Activated naive CD4-positive, alpha-beta T cell treated with anti-CD3 and anti-CD28 coated beads, Interleukin-2, amount 10 ng/mL, durations not matched to agents 7 days and 5 days (primary cell): ENCODE measurements at regions not wholly inside any gene's neighbourhood (a gene's known extent, or its start where the extent isn't known, plus 50 kb on each side); places are given as distances from the start of the nearest gene placed in this dataset.
"Not testable (repeated sequence)": the region's sequence is repeated elsewhere in the genome, so short reads cannot be mapped to it uniquely, and the experiment has no call there.

Experiments used
- CTCF ChIA-PET: fragments of 350-600 bp; sonication (Branson Sonifier 250); formaldehyde crosslinking; loops from one replicate; lab custom pipeline; 2021; ENCODE audit warnings: antibody characterized with exemption; lab: Charles Lee
- DNase-seq: peaks from one replicate; pipeline ENCODE4 v3.0.0-alpha.2; 2020
- H3K27ac Mint-ChIP-seq: one replicate; pipeline ENCODE4 v1.8.0; 2021; ENCODE audit warnings: mild to moderate bottlenecking, moderate library complexity, mixed read lengths
- H3K27me3 Mint-ChIP-seq: one replicate; pipeline ENCODE4 v1.8.0; 2021; ENCODE audit warnings: mild to moderate bottlenecking, mixed read lengths
- H3K36me3 Mint-ChIP-seq: one replicate; pipeline ENCODE4 v1.8.0; 2021; ENCODE audit warnings: mixed read lengths
- H3K4me1 Mint-ChIP-seq: one replicate; pipeline ENCODE4 v1.8.0; 2021; ENCODE audit warnings: mixed read lengths
- H3K4me3 Mint-ChIP-seq: one replicate; pipeline ENCODE4 v1.8.0; 2021; ENCODE audit warnings: mild to moderate bottlenecking, moderate library complexity, mixed read lengths
- H3K9me3 Mint-ChIP-seq: one replicate; pipeline ENCODE4 v1.8.0; 2021; ENCODE audit warnings: mixed read lengths

DNA sequence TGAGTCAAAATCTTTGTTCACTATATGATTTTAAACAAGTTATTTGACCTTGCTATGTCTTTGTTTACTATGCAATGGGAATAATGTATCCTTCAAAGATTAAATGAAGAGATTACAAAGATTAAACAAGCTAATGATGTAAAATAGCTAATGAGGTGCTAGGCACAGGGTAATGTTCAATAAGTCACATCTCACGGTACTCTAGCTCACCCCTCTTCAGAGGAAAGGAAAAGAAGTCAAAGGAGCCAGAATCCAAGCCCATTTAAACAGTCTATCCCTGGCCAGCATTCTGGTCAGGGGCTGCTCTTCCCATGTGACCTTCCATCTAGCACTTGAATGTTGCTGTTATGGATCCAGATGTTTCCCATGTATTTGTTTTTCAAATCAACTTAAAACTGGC is 412.4 kb upstream of the CAMK1G start:
- H3K4me3 Mint-ChIP-seq: no peak overlapping the region
- no peaks in the 10 kb centered on the region for H3K36me3 Mint-ChIP-seq
- DNase-seq: no peak
- peaks cover 4% of the 10 kb centered on the region for H3K27me3 Mint-ChIP-seq
- no peaks in the 10 kb centered on the region for H3K9me3 Mint-ChIP-seq
- H3K4me1 Mint-ChIP-seq: no peaks in the 10 kb centered on the region
- no peak overlapping the region for H3K27ac Mint-ChIP-seq
- CTCF ChIA-PET: no interaction called here

DNA sequence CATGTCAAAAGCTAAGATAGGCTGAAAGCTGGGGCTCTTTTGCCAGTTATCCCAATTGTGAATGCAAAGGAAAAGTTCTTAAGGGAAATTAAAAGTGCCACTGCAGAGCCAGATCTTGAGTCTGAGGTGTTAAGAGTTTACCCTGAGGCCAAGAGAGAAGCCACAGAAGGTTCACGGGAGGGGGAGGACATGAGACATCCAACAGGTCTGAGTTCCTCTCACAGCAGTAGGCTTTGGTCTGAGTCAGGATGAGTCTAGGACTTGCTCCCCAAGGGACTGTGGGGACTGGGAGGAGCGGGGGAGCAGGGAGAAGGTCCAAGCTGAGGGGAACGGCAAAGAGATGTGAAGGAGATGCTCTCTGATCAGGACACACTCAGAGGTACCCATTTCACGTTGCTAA is 411.2 kb upstream of the CAMK1G start:
- no peak overlapping the region for H3K27ac Mint-ChIP-seq
- DNase-seq: no peak
- no peaks in the 10 kb centered on the region for H3K36me3 Mint-ChIP-seq
- H3K4me1 Mint-ChIP-seq: no peaks in the 10 kb centered on the region
- H3K9me3 Mint-ChIP-seq: no peaks in the 10 kb centered on the region
- CTCF ChIA-PET: no interaction called here
- H3K27me3 Mint-ChIP-seq: peaks cover 4% of the 10 kb centered on the region
- no peak overlapping the region for H3K4me3 Mint-ChIP-seq

DNA sequence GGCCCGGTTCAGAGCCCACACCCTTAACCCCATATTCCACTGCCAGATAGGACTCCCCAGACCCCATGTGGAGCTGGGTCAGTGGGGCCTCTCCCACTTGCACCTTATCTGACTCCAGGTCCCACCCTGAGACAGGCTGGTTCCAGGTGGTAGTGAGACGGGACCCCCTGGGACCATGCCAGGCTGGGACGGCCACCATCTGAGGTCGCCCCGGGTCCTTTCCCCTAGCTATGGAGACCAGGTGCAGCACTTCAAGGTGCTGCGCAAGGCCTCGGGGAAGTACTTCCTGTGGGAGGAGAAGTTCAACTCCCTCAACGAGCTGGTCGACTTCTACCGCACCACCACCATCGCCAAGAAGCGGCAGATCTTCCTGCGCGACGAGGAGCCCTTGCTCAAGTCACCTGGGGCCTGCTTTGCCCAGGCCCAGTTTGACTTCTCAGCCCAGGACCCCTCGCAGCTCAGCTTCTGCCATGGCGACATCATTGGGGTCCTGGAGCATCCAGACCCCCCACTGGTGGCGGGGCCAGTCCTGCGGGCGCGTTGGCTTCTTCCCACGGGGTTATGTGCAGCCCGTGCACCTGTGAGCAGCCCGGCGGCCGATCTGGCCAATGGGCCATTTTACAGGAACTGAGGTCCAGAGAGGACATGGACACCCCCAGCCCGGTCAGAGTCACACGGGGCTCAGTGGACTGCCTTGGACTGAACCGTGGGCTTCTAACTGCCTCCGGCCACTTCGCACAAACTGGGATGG is 410.5 kb upstream of the CAMK1G start:
- H3K27ac Mint-ChIP-seq, H3K4me3 Mint-ChIP-seq, DNase-seq, H3K9me3 Mint-ChIP-seq, H3K36me3 Mint-ChIP-seq, H3K27me3 Mint-ChIP-seq, H3K4me1 Mint-ChIP-seq, CTCF ChIA-PET: not testable (repeated sequence)

DNA sequence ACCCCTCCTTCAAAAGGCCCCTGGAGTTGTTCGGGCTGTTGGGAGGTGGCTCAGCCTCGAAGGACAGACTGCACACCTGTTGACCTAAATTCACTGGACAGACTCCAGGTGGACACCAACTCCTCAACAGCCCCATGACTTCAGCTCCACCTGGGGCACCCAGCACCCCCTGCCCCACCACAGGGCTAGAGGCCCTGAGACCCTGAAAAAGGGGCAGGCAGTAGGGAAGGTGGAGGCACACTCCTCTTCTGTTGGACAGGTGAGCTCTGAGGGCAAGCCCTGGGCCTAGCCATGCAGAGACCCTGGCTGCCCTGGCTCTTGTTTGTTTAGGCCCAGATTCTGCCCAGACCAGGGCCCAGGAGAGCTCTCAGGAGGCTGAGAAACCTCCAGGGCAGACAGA is 409.7 kb upstream of the CAMK1G start:
- H3K9me3 Mint-ChIP-seq, H3K36me3 Mint-ChIP-seq, H3K27ac Mint-ChIP-seq, H3K4me1 Mint-ChIP-seq, CTCF ChIA-PET, DNase-seq, H3K4me3 Mint-ChIP-seq, H3K27me3 Mint-ChIP-seq: not testable (repeated sequence)

DNA sequence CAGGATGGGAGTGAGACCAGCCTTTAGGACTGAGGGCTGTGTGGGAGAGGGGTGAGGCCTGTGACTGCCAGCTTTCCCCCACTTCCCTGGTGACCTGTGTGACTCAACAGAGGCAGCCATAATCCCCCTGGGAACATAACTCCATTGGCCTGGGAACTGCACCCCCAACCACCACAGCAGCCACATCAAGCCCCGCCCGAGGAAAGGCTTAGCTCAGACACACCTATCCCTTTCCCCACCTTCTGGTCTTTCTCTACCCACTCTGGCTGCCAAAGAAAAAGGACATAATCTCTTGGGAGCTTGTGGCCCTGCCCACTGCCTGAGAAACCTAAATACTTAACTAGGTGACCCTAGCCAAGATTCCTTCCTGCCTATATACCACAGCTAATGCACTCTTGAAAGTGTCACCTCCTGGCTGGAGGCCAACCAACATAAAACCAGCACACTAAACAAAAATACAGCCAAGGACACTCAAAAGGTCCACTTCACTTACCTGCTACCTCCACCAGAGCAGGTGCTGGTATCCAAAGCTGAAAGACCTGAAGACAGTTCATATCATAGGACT is 406.6 kb upstream of the CAMK1G start:
- no peak overlapping the region for H3K4me3 Mint-ChIP-seq
- H3K27me3 Mint-ChIP-seq: peaks cover 4% of the 10 kb centered on the region
- H3K36me3 Mint-ChIP-seq: no peaks in the 10 kb centered on the region
- peaks cover 3% of the 10 kb centered on the region for H3K9me3 Mint-ChIP-seq
- CTCF ChIA-PET: no interaction called here
- H3K27ac Mint-ChIP-seq: no peak overlapping the region
- no peaks in the 10 kb centered on the region for H3K4me1 Mint-ChIP-seq
- DNase-seq: no peak

DNA sequence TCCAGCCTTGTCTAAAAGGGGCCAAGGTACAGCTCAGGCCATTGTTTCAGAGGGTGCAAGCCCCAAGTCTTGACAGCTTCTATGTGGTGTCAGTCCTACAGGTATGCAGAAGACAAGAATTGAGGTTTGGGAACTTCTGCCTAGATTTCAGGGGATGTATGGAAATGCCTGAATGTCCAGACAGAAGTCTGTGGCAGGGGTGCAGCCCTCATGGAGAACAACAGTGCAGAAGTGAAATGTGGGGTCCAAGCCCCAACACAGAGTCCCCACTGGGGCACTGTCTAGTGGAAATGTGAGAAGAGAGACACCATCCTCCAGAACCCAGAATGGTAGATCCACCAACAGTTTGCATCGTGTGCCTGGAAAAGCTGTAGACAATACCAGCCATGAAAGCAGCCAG is 400.3 kb upstream of the CAMK1G start:
- Mint-ChIP-seq H3K27me3 (no peaks in the 10 kb centered on the region), H3K4me1 (no peaks in the 10 kb centered on the region), H3K27ac (no peak overlapping the region), H3K9me3 (peaks cover 17% of the 10 kb centered on the region), H3K36me3 (no peaks in the 10 kb centered on the region), H3K4me3 (no peak overlapping the region)
- CTCF ChIA-PET: no interaction called here
- DNase-seq: no peak

DNA sequence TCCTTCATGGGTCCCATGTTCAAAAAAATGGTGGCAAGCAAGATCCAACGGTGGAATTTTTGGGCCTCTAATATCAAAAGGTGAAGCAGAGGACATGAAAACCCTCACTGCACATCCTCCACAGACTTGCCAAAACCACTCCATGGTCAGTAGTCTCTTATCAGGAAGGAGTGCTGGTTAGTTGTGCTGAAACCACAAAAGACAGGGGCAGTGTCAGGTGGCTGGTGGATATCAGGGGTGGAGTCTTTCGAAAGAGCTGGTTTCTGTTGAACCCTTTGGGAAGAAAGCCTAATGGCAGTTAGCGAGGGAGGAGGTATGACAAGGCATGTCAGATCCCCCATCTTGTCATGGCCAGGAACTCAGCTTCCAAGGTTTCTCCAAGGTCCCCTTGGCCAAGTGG is 395.9 kb upstream of the CAMK1G start:
- DNase-seq: no peak
- no peak overlapping the region for H3K4me3 Mint-ChIP-seq
- no peaks in the 10 kb centered on the region for H3K27me3 Mint-ChIP-seq
- peaks cover 9% of the 10 kb centered on the region for H3K9me3 Mint-ChIP-seq
- CTCF ChIA-PET: interaction anchor here (1.4 kb wide), 1 partner anchor 16 kb away, joined by 3 read pairs; no protein-coding TSS in a partner anchor
- no peaks in the 10 kb centered on the region for H3K36me3 Mint-ChIP-seq
- no peak overlapping the region for H3K27ac Mint-ChIP-seq
- H3K4me1 Mint-ChIP-seq: no peaks in the 10 kb centered on the region

DNA sequence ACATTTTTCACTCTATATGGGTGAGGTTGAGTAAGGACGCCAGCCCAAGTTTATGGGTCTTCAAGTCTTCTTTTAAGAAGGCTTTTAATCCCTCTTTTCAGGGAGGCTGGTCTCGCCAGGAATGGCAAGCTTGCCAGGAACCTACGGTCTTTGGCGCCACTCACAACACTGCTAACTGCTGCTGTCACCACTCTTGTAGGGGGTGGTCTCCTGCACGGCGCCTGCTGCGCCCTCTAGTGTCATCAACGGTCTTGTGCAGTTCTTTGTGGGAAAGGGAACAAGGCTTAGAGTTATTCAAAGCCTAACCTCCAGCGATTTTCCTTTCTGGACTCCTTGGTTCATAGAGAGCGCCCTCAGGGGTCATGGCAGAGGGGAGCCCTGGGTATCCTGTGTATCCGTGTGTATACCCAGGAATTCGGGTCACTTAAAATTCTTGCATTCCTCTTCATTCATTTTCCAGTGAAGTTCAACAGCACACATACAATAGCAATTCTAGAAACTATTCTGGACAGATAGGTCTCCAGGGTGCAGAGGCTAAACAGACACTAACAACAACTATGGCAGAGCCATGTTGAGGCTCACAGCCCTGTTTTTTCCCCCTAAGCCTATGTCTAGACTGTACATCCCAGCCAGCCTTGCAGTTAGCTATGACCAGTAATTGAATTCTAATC is 392.8 kb upstream of the CAMK1G start:
- Mint-ChIP-seq H3K27ac (no peak overlapping the region), H3K27me3 (no peaks in the 10 kb centered on the region), H3K36me3 (no peaks in the 10 kb centered on the region), H3K4me1 (no peaks in the 10 kb centered on the region), H3K9me3 (peaks cover 8% of the 10 kb centered on the region), H3K4me3 (no peak overlapping the region)
- CTCF ChIA-PET: interaction anchor here (1.2 to 1.3 kb wide), 2 partner anchors 11 to 22 kb away, joined by 3 read pairs; no protein-coding TSS in a partner anchor
- DNase-seq: peak; percentile 33

DNA sequence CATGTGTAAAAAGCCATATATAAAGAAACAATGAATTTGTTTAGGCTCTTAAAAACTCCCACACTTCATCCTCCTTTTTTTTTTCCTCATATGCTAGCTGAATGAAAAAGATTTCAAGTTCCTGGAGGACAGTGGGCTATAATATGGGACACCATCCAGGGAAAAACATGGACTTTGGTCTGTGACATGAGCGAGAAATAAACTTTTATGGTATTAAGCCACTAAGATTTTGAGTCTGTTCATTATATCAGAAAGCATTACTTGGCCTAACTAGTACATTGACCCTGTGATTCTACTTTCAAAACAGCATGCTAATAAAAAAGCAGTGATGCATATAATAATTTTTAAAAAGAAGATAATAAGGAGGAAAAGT is 392.3 kb upstream of the CAMK1G start:
- H3K27me3 Mint-ChIP-seq: no peaks in the 10 kb centered on the region
- CTCF ChIA-PET: interaction anchor here (1.2 kb wide), 1 partner anchor 11 kb away, joined by 3 read pairs; no protein-coding TSS in a partner anchor
- peaks cover 14% of the 10 kb centered on the region for H3K9me3 Mint-ChIP-seq
- H3K4me1 Mint-ChIP-seq: no peaks in the 10 kb centered on the region
- no peaks in the 10 kb centered on the region for H3K36me3 Mint-ChIP-seq
- no peak for DNase-seq
- H3K4me3 Mint-ChIP-seq: no peak overlapping the region
- no peak overlapping the region for H3K27ac Mint-ChIP-seq

DNA sequence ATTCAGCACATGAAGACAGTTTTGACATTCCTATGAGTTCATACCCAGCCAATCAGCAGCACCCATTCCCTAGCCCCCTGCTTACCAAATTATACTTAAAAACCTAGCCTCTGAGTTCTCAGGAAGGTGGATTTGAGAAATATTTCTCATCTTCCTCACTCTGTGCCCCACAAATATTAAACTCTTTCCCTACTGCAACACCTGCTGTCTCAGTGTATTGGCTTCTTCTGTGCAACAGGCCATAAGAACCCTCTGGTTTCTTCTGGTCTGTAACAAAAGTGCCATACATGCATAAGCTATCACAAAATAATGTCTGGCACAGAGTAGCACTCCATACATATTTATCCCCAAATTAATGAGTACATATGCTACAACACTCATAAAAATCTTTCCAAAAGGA is 387.4 kb upstream of the CAMK1G start:
- H3K4me1 Mint-ChIP-seq: no peaks in the 10 kb centered on the region
- no peak overlapping the region for H3K27ac Mint-ChIP-seq
- H3K27me3 Mint-ChIP-seq: peaks cover 9% of the 10 kb centered on the region
- peaks cover 20% of the 10 kb centered on the region for H3K9me3 Mint-ChIP-seq
- CTCF ChIA-PET: interaction anchor here (1.0 kb wide), 1 partner anchor 12 kb away, joined by 3 read pairs; no protein-coding TSS in a partner anchor
- no peak overlapping the region for H3K4me3 Mint-ChIP-seq
- H3K36me3 Mint-ChIP-seq: no peaks in the 10 kb centered on the region
- DNase-seq: no peak

DNA sequence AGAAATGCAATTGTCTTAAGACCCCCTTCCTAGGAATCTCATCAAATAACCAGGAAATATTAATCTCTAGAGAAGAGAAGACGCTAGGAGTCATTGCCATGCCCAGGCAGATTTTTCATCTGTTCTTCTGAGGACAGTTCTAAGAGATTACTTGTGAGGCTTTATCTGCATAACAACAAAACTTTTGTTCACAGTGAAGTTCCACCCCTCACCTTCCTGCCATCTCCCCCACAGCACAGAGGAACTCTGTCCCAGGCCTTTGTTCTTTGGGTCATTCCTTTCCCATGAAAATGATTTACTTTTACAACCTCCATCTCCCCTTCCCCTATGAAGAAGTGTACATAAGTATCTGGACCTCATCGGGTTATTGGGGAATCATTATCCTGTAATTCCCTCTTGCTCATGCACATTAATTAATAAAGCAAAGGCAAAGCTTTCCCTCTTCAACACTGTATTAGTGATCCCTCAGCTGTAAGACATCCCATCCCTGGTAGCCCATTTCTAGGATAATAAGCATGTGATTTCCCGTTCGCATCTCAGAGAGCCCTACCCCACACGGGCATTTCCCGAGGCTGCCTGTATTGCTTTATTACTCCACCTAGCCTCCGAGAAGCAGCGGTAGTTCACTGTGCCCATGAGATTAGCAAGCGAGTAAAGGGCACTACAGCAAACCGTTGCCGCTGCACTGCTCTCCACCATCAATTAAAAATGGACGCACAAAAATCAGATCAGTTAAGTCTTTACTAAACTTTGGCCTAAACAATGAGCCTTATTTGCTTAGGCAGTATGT is 384.4 kb upstream of the CAMK1G start:
- no peak for DNase-seq
- Mint-ChIP-seq H3K4me1 (no peaks in the 10 kb centered on the region), H3K27ac (no peak overlapping the region), H3K36me3 (no peaks in the 10 kb centered on the region), H3K4me3 (no peak overlapping the region), H3K9me3 (peaks cover 20% of the 10 kb centered on the region), H3K27me3 (peaks cover 9% of the 10 kb centered on the region)
- CTCF ChIA-PET: no interaction called here

DNA sequence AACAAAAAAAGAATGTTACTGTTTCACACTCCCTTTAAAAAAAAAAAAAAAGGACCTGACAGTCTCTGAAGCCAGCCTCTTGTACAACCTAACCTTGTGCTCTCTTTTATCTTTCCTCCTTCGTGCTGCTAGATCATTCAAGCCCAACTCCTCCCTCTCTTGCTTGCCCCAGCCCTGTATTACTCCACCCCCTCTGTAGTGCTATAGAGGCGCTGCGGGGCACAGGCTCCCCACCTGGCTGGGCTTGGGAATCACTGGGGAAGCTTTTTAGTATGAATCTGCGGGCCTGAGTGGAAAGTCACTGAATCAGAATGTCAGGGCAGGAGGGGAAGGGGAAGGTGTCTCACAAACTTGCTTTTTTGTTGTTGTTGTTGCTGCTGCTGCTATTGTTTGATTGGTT is 383.7 kb upstream of the CAMK1G start:
- DNase-seq: no peak
- Mint-ChIP-seq H3K9me3 (peaks cover 19% of the 10 kb centered on the region), H3K4me1 (no peaks in the 10 kb centered on the region), H3K27me3 (peaks cover 9% of the 10 kb centered on the region), H3K27ac (no peak overlapping the region), H3K36me3 (no peaks in the 10 kb centered on the region), H3K4me3 (no peak overlapping the region)
- CTCF ChIA-PET: no interaction called here

DNA sequence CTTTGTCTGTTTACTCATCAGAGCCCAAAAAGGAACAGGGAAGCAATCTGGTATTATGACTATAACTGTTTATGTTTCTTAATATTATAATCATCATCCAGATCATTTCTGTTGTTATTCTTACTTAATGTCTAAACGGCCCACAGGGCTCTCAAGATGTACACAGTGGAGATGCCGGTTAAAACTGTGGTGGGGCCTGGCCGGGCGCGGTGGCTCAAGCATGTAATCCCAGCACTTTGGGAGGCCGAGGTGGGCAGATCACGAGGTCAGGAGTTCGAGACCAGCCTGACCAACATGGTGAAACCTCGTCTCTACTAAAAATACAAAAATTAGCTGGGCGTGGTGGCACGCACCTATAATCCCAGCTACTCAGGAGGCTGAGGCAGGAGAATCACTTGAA is 381.2 kb upstream of the CAMK1G start:
- not testable (repeated sequence) for H3K4me3 Mint-ChIP-seq, DNase-seq, H3K27ac Mint-ChIP-seq, H3K9me3 Mint-ChIP-seq, H3K4me1 Mint-ChIP-seq, H3K36me3 Mint-ChIP-seq
- peaks cover 24% of the 10 kb centered on the region for H3K27me3 Mint-ChIP-seq
- CTCF ChIA-PET: interaction anchor here (1.2 to 3.2 kb wide), 3 partner anchors 8 to 365 kb away, joined by 3 to 17 read pairs (median 6); no protein-coding TSS in a partner anchor
